ENCODE measurements at regions not wholly inside any gene's neighbourhood (a gene's known extent, or its start where the extent isn't known, plus 50 kb on each side); places are given as distances from the start of the nearest gene placed in this dataset.

DNA sequence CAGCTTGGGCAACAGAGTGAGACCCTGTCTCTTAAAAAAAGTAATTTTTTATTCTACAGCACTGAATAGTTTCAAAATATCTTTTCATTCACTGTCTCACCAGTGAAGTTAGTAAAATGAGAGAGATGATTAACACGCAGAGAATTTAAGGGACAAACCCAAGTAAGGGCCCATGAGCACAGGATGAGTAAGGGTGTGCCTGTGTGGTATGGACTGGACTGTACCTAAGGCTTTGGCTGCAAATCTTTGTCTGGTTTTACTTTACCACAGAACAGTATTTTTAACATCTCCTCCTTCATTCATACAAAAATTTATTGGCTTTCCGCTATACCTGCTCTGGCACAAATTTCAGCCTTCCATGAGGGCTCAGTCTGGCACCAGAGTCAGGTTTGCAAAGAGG, 433.3 kb downstream of the UTRN start (continued):
- TF ChIP-seq GRHL2 (CRISPR knock-in tag; IDR thresholded peaks at IDR 0.05; ENCODE audit: insufficient replicate concordance, severe bottlenecking) (no peak), OVOL2 (CRISPR knock-in tag; IDR thresholded peaks at IDR 0.05; ENCODE audit: borderline replicate concordance) (no peak), ZBTB43 (CRISPR knock-in tag; IDR thresholded peaks at IDR 0.05) (no peak), KAT7 (CRISPR knock-in tag; IDR thresholded peaks at IDR 0.05; ENCODE audit: borderline replicate concordance) (no peak), FOXP1 (CRISPR knock-in tag; IDR thresholded peaks at IDR 0.05; ENCODE audit: borderline replicate concordance) (no peak), ZNF138 (CRISPR knock-in tag; conservative IDR thresholded peaks at IDR 0.05) (no peak), CBFB (CRISPR knock-in tag; IDR thresholded peaks at IDR 0.05; ENCODE audit: low read depth) (no peak), IRF2 (CRISPR knock-in tag; IDR thresholded peaks at IDR 0.05; ENCODE audit: borderline replicate concordance, low read depth) (no peak), ZNF232 (CRISPR knock-in tag; IDR thresholded peaks at IDR 0.05) (no peak)
- TF ChIP-seq, protein P1, sequence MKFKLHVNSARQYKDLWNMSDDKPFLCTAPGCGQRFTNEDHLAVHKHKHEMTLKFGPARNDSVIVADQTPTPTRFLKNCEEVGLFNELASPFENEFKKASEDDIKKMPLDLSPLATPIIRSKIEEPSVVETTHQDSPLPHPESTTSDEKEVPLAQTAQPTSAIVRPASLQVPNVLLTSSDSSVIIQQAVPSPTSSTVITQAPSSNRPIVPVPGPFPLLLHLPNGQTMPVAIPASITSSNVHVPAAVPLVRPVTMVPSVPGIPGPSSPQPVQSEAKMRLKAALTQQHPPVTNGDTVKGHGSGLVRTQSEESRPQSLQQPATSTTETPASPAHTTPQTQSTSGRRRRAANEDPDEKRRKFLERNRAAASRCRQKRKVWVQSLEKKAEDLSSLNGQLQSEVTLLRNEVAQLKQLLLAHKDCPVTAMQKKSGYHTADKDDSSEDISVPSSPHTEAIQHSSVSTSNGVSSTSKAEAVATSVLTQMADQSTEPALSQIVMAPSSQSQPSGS (CRISPR knock-in tag; IDR thresholded peaks at IDR 0.05; ENCODE audit: borderline replicate concordance, low read depth), result no peak

GRCh38 chr6:144721232-144721631, 436.1 kb downstream of the UTRN start:
- Mint-ChIP-seq H3K9me3 (peaks cover 3% of the 10 kb centered on the region; the same call in 1 of the 2 replicates), H3K36me3 (peaks cover 5% of the 10 kb centered on the region), H3K27me3 (ENCODE audit: low read depth) (no peaks in the 10 kb centered on the region), H3K4me3 (no peak overlapping the region), H3K4me1 (peaks cover 17% of the 10 kb centered on the region), H3K27ac (no peak overlapping the region)
- CTCF ChIA-PET, result no interaction called here
- ATAC-seq (no peak), DNase-seq (ENCODE audit: low spot score) (no peak)
- POLR2A ChIA-PET, result no interaction called here
- TF ChIP-seq, protein P2, sequence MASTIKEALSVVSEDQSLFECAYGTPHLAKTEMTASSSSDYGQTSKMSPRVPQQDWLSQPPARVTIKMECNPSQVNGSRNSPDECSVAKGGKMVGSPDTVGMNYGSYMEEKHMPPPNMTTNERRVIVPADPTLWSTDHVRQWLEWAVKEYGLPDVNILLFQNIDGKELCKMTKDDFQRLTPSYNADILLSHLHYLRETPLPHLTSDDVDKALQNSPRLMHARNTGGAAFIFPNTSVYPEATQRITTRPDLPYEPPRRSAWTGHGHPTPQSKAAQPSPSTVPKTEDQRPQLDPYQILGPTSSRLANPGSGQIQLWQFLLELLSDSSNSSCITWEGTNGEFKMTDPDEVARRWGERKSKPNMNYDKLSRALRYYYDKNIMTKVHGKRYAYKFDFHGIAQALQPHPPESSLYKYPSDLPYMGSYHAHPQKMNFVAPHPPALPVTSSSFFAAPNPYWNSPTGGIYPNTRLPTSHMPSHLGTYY (CRISPR knock-in tag; IDR thresholded peaks at IDR 0.05), result no peak
- TF ChIP-seq ZNF121 (CRISPR knock-in tag; IDR thresholded peaks at IDR 0.05), result peak; percentile 76

DNA sequence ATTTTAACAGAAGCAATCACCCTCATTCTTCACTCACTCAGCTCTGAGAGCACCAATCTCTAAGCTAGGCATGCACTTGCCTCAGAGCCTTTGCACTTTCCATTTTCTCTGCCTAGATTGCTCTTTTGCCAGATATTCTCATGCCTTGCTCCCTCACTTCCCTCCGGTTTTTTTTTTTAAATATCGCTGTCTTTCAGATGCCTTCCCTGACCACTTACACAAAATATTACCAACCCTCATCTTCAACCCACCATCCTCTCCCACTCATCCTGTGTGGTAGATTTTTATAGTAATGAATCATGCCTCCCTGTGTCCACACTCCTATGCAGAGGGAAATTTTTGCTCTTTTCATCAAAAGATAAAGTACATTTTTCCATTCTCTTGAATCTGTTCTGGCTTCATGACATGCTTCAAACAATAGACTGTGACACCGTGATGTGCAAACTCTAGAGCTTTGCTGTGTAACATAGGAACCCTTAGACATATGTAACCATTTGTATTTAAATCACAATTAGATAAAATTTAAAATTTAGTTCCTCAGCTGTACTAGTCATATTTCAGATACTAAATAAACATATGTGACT, 437.1 kb downstream of the UTRN start:
- Mint-ChIP-seq H3K9me3 (peaks cover 3% of the 10 kb centered on the region; the same call in 1 of the 2 replicates), H3K27me3 (ENCODE audit: low read depth) (no peaks in the 10 kb centered on the region), H3K4me1 (peaks cover 26% of the 10 kb centered on the region), H3K4me3 (no peak overlapping the region), H3K36me3 (peaks cover 5% of the 10 kb centered on the region), H3K27ac (peak overlapping the region; percentile 23; the same call in 1 of the 2 replicates)
- ATAC-seq (no peak), DNase-seq (ENCODE audit: low spot score) (no peak)
- ChIA-PET POLR2A (no interaction called here), CTCF (no interaction called here)
- no peak for TF ChIP-seq ZBTB21 (CRISPR knock-in tag; IDR thresholded peaks at IDR 0.05; ENCODE audit: borderline replicate concordance)
- TF ChIP-seq, protein P3, sequence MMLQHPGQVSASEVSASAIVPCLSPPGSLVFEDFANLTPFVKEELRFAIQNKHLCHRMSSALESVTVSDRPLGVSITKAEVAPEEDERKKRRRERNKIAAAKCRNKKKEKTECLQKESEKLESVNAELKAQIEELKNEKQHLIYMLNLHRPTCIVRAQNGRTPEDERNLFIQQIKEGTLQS (CRISPR knock-in tag; conservative IDR thresholded peaks at IDR 0.05), result no peak
- TF ChIP-seq, protein P4, sequence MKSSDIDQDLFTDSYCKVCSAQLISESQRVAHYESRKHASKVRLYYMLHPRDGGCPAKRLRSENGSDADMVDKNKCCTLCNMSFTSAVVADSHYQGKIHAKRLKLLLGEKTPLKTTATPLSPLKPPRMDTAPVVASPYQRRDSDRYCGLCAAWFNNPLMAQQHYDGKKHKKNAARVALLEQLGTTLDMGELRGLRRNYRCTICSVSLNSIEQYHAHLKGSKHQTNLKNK (CRISPR knock-in tag; IDR thresholded peaks at IDR 0.05), result no peak
- no peak for TF ChIP-seq ZNF219 (CRISPR knock-in tag; IDR thresholded peaks at IDR 0.05; ENCODE audit: borderline replicate concordance)
- no peak for TF ChIP-seq ZBTB43 (CRISPR knock-in tag; IDR thresholded peaks at IDR 0.05)
- TF ChIP-seq TP53 (CRISPR knock-in tag; IDR thresholded peaks at IDR 0.05), result no peak
- no peak for TF ChIP-seq ETV6 (CRISPR knock-in tag; IDR thresholded peaks at IDR 0.05)
- TF ChIP-seq NR1H2 (CRISPR knock-in tag; IDR thresholded peaks at IDR 0.05), result no peak
- TF ChIP-seq NFYB (CRISPR knock-in tag; conservative IDR thresholded peaks at IDR 0.05; ENCODE audit: low read depth), result no peak
- TF ChIP-seq ZNF512 (CRISPR knock-in tag; IDR thresholded peaks at IDR 0.05; ENCODE audit: borderline replicate concordance), result no peak
- no peak for TF ChIP-seq IRF2 (CRISPR knock-in tag; IDR thresholded peaks at IDR 0.05; ENCODE audit: borderline replicate concordance, low read depth)
- no peak for TF ChIP-seq ZNF416 (CRISPR knock-in tag; IDR thresholded peaks at IDR 0.05)

Data from WTC11 (cell line).